ENCODE measurements at regions not wholly inside any gene's neighbourhood (a gene's known extent, or its start where the extent isn't known, plus 50 kb on each side); places are given as distances from the start of the nearest gene placed in this dataset.

DNA sequence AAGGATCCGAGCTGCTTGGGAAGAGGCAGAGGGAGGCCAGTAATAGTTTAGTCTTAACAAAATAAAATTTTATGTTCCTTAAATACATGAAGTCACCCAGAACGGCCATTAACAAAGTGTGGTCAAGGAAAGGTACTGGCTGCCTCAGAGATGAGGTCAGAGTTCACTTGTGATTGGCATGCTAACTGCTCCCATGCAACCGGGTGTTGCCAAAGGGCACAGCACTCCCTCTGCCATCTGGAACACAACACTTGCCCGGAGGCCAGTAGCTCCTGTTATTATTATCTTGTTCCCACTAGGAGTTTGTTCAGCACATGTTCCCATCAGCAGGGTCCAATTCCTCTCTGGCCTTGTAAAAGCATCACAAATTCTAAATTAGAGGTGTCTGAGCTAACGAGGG lies 207.0 kb downstream of the CYP26B1 start:
- DNase-seq (ENCODE audit: low read depth), result no peak
- in situ Hi-C loops (cut with HindIII; ENCODE audit: low sequenced_read_pairs), result no loop called here
- no peak overlapping the region for H3K4me3 ChIP-seq (ENCODE audit: low read depth, low read length)
- TF ChIP-seq, protein P1, sequence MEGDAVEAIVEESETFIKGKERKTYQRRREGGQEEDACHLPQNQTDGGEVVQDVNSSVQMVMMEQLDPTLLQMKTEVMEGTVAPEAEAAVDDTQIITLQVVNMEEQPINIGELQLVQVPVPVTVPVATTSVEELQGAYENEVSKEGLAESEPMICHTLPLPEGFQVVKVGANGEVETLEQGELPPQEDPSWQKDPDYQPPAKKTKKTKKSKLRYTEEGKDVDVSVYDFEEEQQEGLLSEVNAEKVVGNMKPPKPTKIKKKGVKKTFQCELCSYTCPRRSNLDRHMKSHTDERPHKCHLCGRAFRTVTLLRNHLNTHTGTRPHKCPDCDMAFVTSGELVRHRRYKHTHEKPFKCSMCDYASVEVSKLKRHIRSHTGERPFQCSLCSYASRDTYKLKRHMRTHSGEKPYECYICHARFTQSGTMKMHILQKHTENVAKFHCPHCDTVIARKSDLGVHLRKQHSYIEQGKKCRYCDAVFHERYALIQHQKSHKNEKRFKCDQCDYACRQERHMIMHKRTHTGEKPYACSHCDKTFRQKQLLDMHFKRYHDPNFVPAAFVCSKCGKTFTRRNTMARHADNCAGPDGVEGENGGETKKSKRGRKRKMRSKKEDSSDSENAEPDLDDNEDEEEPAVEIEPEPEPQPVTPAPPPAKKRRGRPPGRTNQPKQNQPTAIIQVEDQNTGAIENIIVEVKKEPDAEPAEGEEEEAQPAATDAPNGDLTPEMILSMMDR (IDR thresholded peaks at IDR 0.05; ENCODE audit: low read depth, low read length, missing control alignments), result no peak

DNA sequence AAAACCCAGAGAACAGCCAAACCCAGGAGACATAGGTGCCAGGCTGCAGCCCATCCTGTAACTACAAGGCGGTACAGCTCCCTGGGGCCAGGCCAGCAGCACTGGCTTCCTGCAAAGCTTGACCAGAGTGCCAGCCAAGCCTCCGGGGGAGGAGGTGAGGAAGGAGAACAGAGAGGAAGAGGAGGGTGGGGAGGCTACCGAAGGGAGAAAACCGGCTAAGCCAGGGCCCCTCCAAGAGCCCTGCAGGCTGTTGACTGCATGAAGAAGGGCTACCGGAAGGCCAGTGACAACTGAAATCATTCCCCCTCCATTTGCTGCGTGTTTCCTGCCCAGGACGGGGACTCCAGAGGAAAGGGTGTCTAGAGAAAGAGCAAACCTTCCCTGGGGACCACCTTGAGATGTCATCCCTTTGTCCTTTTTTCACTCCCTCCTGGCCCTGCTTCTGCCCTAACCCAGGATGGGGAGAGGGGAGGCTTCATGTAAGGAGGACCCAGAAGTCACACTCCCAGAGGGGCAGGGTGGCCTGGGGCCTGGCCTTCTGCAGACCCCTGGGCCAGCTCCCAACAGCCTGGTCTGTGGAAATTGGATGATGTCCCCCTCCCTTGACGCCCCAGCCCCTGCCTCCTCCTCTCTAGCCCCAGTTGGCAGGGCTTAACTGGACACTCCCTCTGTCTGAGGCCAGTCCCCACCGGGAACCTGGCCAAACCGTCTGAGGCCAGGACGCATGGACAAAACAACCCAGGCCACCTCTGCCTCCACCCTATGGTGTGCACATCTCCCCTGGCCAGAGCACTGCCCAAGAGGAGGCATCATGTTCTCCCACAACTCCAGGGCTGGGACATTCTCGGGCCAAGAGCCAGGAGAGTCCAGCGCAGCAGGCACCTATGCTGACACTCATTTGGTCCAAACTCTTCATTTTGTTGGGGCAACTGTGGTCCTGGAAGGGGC lies 207.8 kb downstream of the CYP26B1 start:
- TF ChIP-seq, protein P1 (IDR thresholded peaks at IDR 0.05; ENCODE audit: low read depth, low read length, missing control alignments), result no peak
- in situ Hi-C loops (cut with HindIII; ENCODE audit: low sequenced_read_pairs), result loop anchor here (10.0 kb wide), 1 partner anchor 635 kb away; no protein-coding TSS in a partner anchor
- DNase-seq (ENCODE audit: low read depth), result no peak

DNA sequence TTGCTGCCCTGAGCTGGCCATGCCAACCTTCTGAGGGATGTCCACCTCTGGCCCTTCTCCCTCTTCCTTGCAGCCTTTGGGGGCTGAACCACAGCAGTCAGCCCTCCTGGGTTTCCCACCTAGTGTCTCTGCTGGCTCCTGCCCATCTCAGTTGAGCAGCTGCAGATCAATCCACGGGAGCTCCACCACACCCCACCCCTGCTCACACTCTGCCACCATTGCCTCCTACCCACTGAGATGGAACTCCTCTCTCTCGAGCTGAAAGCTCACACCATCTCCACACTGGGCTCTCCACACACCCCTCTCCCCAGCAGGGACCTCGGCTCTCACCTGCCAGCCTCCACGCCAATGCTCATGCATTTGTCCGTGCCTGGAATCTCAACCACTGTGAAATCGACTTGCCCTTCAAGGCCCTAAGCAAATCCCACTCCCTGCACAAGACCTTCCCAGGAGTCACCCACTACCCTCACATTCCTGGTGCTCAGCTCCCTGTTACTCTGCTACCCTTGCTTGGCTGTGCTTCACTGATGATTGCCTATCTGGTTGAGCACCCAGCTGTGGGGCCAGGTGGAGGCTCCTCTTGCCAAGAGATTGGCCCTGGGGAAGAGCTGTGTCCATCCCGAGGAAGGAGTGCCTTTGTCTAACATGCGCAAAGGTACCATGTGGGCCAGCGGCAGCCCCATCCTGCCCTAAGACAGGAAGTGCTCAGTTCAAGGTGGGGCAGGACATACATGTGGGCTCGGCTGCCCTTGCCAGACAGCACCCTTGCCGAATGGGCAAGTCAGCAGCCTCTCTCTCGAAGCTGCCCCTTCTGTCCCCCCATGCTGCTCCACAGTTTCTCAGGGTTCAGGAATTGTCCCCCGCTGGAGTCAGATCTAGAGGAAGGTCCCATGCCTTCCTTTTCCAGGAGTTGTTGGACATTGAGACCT lies 208.7 kb downstream of the CYP26B1 start:
- in situ Hi-C loops (cut with HindIII; ENCODE audit: low sequenced_read_pairs), result loop anchor here (10.0 kb wide), 1 partner anchor 636 kb away; no protein-coding TSS in a partner anchor
- no peak for DNase-seq (ENCODE audit: low read depth)
- TF ChIP-seq, protein P1 (IDR thresholded peaks at IDR 0.05; ENCODE audit: low read depth, low read length, missing control alignments), result no peak
- H3K4me3 ChIP-seq (ENCODE audit: low read depth, low read length), result no peak overlapping the region

More for the DNA sequence above, 207.8 kb downstream of the CYP26B1 start:
- H3K4me3 ChIP-seq (ENCODE audit: low read depth, low read length), result no peak overlapping the region

DNA sequence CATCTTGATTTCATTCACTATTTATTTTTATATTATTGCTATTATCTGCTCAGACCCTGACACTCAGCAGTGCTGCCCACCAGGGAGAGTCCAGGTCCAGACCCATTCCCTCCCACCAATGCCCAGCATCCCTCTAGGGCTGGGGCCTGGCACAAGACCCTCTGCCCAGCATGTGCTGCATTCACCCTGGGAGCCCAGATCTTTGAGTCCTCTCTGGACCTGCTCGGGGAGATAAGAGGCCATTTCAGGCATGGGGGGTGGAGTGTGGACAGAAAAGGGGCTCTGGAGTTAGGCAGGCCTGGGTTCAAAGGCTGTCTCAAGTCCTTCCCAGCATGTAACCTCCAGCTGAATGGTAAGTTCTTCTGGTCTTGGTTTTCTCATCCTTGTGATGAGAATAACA lies 209.6 kb downstream of the CYP26B1 start:
- no peak overlapping the region for H3K4me3 ChIP-seq (ENCODE audit: low read depth, low read length)
- TF ChIP-seq, protein P1 (IDR thresholded peaks at IDR 0.05; ENCODE audit: low read depth, low read length, missing control alignments), result no peak
- no peak for DNase-seq (ENCODE audit: low read depth)
- in situ Hi-C loops (cut with HindIII; ENCODE audit: low sequenced_read_pairs), result loop anchor here (10.0 kb wide), 1 partner anchor 637 kb away; no protein-coding TSS in a partner anchor

DNA sequence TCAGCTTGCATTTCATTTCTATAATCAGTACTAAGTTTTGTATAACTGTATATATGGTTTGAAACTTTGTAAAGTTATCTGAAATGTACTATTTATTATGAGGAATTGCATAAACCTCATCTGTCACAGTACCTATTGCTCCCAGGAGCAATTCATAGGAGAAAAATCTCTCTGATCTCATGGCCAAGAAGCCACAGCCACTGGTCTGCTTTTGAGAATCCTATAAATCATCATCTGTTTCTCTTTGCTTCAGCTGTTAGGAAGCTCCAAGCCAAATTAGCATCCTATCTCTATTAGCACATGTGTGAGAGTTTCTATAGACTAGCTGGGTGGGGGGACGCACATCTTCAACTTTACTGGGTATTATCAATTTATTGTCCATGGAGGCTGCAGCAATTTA lies 210.3 kb downstream of the CYP26B1 start:
- TF ChIP-seq, protein P1 (IDR thresholded peaks at IDR 0.05; ENCODE audit: low read depth, low read length, missing control alignments), result no peak
- DNase-seq (ENCODE audit: low read depth), result no peak
- H3K4me3 ChIP-seq (ENCODE audit: low read depth, low read length), result no peak overlapping the region
- in situ Hi-C loops (cut with HindIII; ENCODE audit: low sequenced_read_pairs), result loop anchor here (10.0 kb wide), 1 partner anchor 637 kb away; no protein-coding TSS in a partner anchor
